HL-60 (cell line): ENCODE measurements at regions not wholly inside any gene's neighbourhood (a gene's known extent, or its start where the extent isn't known, plus 50 kb on each side); places are given as distances from the start of the nearest gene placed in this dataset.

Source experiments
- SPI1 ChIP-seq: IDR thresholded peaks from 2 replicates; pipeline ENCODE4 v1.6.1; 2012; ENCODE audit warnings: low read depth, mild to moderate bottlenecking, borderline replicate concordance
- TF ChIP-seq, protein P1 (sequence below): IDR thresholded peaks from one replicate; pipeline ENCODE4 v1.5.1; 2011; ENCODE audit warnings: low read length, control low read depth, inconsistent platforms; ENCODE audit not compliant: insufficient read depth
- TF ChIP-seq, protein P2 (sequence below): IDR thresholded peaks from 2 replicates; pipeline ENCODE4 v1.6.1; 2012; ENCODE audit warnings: low read depth; ENCODE audit not compliant: insufficient replicate concordance

DNA sequence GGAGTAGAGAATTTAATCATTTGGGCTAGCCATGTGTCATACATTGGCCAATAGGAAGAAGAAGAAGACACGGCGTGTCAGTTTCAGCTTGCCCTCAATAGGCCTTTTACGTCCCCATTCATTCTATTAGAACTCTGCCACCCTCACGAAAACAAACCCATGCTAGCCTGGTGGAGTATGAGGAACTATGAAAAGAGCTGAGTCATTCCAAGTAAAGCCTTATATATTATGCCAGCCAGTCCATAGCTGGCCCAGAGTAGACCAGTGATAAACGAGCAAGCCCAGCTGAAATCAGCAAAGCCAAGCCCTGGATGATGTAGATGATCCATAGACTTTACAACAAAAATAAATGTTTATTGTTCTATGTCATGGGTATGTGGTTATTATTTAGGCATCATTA lies 895.1 kb downstream of the TLE1 start:
- TF ChIP-seq, protein P1, sequence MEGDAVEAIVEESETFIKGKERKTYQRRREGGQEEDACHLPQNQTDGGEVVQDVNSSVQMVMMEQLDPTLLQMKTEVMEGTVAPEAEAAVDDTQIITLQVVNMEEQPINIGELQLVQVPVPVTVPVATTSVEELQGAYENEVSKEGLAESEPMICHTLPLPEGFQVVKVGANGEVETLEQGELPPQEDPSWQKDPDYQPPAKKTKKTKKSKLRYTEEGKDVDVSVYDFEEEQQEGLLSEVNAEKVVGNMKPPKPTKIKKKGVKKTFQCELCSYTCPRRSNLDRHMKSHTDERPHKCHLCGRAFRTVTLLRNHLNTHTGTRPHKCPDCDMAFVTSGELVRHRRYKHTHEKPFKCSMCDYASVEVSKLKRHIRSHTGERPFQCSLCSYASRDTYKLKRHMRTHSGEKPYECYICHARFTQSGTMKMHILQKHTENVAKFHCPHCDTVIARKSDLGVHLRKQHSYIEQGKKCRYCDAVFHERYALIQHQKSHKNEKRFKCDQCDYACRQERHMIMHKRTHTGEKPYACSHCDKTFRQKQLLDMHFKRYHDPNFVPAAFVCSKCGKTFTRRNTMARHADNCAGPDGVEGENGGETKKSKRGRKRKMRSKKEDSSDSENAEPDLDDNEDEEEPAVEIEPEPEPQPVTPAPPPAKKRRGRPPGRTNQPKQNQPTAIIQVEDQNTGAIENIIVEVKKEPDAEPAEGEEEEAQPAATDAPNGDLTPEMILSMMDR: no peak
- no peak for TF ChIP-seq SPI1
- TF ChIP-seq, protein P2, sequence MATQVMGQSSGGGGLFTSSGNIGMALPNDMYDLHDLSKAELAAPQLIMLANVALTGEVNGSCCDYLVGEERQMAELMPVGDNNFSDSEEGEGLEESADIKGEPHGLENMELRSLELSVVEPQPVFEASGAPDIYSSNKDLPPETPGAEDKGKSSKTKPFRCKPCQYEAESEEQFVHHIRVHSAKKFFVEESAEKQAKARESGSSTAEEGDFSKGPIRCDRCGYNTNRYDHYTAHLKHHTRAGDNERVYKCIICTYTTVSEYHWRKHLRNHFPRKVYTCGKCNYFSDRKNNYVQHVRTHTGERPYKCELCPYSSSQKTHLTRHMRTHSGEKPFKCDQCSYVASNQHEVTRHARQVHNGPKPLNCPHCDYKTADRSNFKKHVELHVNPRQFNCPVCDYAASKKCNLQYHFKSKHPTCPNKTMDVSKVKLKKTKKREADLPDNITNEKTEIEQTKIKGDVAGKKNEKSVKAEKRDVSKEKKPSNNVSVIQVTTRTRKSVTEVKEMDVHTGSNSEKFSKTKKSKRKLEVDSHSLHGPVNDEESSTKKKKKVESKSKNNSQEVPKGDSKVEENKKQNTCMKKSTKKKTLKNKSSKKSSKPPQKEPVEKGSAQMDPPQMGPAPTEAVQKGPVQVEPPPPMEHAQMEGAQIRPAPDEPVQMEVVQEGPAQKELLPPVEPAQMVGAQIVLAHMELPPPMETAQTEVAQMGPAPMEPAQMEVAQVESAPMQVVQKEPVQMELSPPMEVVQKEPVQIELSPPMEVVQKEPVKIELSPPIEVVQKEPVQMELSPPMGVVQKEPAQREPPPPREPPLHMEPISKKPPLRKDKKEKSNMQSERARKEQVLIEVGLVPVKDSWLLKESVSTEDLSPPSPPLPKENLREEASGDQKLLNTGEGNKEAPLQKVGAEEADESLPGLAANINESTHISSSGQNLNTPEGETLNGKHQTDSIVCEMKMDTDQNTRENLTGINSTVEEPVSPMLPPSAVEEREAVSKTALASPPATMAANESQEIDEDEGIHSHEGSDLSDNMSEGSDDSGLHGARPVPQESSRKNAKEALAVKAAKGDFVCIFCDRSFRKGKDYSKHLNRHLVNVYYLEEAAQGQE: no peak
